ENCODE measurements at regions not wholly inside any gene's neighbourhood (a gene's known extent, or its start where the extent isn't known, plus 50 kb on each side); places are given as distances from the start of the nearest gene placed in this dataset.

- TF ChIP-seq CTCF (conservative IDR thresholded peaks at IDR 0.05; ENCODE audit: low read length): no peak
- no peak for TF ChIP-seq EZH2phosphoT487 (IDR thresholded peaks at IDR 0.05; ENCODE audit: borderline replicate concordance)
These were observed 1238.4 kb upstream of the NXPH2 start for GRCh38 chr2:140018541-140018940.
